ENCODE measurements at regions not wholly inside any gene's neighbourhood (a gene's known extent, or its start where the extent isn't known, plus 50 kb on each side); places are given as distances from the start of the nearest gene placed in this dataset.

DNA sequence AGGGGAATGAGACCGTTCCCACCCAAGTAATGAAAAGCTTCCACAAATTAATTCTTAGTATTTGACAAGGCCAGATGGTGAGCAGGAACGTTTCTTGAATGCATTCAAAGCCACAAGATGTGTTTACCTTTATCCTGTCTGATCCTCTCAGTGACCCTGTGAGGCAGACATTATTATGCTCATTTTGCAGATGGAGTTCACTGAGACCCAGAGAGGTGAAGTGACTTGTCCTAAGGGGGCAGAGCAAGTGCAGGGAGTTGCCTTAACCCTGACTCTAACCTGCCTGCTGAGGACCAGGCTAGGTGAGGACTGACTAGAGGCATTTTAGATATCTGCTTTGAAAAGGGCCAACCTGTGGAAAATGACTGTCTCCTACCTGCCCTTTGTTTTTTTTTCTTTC lies 156.7 kb downstream of the HAPSTR1 start:
- TF ChIP-seq POLR2A (IDR thresholded peaks at IDR 0.05; ENCODE audit: extremely low read depth, insufficient read length), result no peak
- TF ChIP-seq, protein P1, sequence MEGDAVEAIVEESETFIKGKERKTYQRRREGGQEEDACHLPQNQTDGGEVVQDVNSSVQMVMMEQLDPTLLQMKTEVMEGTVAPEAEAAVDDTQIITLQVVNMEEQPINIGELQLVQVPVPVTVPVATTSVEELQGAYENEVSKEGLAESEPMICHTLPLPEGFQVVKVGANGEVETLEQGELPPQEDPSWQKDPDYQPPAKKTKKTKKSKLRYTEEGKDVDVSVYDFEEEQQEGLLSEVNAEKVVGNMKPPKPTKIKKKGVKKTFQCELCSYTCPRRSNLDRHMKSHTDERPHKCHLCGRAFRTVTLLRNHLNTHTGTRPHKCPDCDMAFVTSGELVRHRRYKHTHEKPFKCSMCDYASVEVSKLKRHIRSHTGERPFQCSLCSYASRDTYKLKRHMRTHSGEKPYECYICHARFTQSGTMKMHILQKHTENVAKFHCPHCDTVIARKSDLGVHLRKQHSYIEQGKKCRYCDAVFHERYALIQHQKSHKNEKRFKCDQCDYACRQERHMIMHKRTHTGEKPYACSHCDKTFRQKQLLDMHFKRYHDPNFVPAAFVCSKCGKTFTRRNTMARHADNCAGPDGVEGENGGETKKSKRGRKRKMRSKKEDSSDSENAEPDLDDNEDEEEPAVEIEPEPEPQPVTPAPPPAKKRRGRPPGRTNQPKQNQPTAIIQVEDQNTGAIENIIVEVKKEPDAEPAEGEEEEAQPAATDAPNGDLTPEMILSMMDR (IDR thresholded peaks at IDR 0.05; ENCODE audit: low read depth, low read length), result no peak
- TF ChIP-seq, protein P2, sequence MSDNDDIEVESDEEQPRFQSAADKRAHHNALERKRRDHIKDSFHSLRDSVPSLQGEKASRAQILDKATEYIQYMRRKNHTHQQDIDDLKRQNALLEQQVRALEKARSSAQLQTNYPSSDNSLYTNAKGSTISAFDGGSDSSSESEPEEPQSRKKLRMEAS (IDR thresholded peaks at IDR 0.05; ENCODE audit: low read depth, low read length), result no peak

Data from NB4 (cell line).